C4-2B (cell line): ENCODE measurements at regions not wholly inside any gene's neighbourhood (a gene's known extent, or its start where the extent isn't known, plus 50 kb on each side); places are given as distances from the start of the nearest gene placed in this dataset.

ENCODE experiments used
- CTCF ChIP-seq: fragments of 450-650 bp; conservative IDR thresholded peaks from 2 replicates; pipeline ENCODE4 v1.5.1; 2017; ENCODE audit warnings: mild to moderate bottlenecking
- ZFX ChIP-seq: fragments of 450-650 bp; IDR thresholded peaks from 2 replicates; pipeline ENCODE4 v1.6.1; 2017

- no peak for TF ChIP-seq CTCF
- no peak for TF ChIP-seq ZFX
Measured at GRCh38 chr10:105398202-105398601, 757.1 kb downstream of the SORCS3 start.
